ENCODE measurements at regions not wholly inside any gene's neighbourhood (a gene's known extent, or its start where the extent isn't known, plus 50 kb on each side); places are given as distances from the start of the nearest gene placed in this dataset.

DNA sequence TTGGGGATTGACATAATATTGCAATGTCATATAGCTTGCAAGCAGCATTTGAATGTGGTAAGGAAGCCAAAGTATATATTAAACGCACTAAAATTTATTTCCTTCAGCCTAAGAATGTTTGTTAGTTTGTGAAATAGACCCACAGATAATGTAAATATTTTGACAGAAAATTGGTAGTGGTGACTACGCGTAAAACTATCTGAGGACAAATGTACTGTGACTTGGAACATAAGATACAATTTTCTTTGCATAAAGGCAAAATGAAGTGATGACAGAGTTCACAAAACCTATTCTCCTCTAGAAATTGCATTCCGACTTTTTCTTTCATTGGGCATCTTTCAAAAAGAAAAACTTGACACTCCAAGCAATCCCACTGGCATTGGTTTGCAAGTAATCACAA, 411.1 kb upstream of the LRATD1 start:
- TF ChIP-seq EZH2 (IDR thresholded peaks at IDR 0.05; ENCODE audit: low read length, missing control alignments), result no peak
- TF ChIP-seq, protein P1, sequence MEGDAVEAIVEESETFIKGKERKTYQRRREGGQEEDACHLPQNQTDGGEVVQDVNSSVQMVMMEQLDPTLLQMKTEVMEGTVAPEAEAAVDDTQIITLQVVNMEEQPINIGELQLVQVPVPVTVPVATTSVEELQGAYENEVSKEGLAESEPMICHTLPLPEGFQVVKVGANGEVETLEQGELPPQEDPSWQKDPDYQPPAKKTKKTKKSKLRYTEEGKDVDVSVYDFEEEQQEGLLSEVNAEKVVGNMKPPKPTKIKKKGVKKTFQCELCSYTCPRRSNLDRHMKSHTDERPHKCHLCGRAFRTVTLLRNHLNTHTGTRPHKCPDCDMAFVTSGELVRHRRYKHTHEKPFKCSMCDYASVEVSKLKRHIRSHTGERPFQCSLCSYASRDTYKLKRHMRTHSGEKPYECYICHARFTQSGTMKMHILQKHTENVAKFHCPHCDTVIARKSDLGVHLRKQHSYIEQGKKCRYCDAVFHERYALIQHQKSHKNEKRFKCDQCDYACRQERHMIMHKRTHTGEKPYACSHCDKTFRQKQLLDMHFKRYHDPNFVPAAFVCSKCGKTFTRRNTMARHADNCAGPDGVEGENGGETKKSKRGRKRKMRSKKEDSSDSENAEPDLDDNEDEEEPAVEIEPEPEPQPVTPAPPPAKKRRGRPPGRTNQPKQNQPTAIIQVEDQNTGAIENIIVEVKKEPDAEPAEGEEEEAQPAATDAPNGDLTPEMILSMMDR (conservative IDR thresholded peaks at IDR 0.05 in 1 of 2, IDR thresholded peaks at IDR 0.05 in 1 of 2; ENCODE audit: low read depth in 1 of 2, low read length in 2 of 2), result no peak
